ENCODE measurements at regions not wholly inside any gene's neighbourhood (a gene's known extent, or its start where the extent isn't known, plus 50 kb on each side); places are given as distances from the start of the nearest gene placed in this dataset.

GRCh38 chr11:25941353-25941752 lies 390.6 kb upstream of the ANO3 start:
- no peak for TF ChIP-seq CTCF (conservative IDR thresholded peaks at IDR 0.05; ENCODE audit: low read depth, low read length)
- TF ChIP-seq EZH2 (IDR thresholded peaks at IDR 0.05; ENCODE audit: borderline replicate concordance, low read depth, low read length, poor library complexity, severe bottlenecking) = no peak
